ENCODE measurements at regions not wholly inside any gene's neighbourhood (a gene's known extent, or its start where the extent isn't known, plus 50 kb on each side); places are given as distances from the start of the nearest gene placed in this dataset.
"Not testable (repeated sequence)": the region's sequence is repeated elsewhere in the genome, so short reads cannot be mapped to it uniquely, and the experiment has no call there.

GRCh38 chr14:101286271-101287018 is 274.9 kb upstream of the DIO3 start:
- no peak for DNase-seq (ENCODE audit: low read depth)

- no peak for DNase-seq (ENCODE audit: low read depth)
Measured at GRCh38 chr14:101288436-101289229, 272.7 kb upstream of the DIO3 start.

- DNase-seq (ENCODE audit: low read depth), result no peak
Measured at GRCh38 chr14:101289230-101289690, 272.0 kb upstream of the DIO3 start.

- no peak for DNase-seq (ENCODE audit: low read depth)
Measured at GRCh38 chr14:101289911-101290310, 271.4 kb upstream of the DIO3 start.

- no peak for DNase-seq (ENCODE audit: low read depth)
Measured at GRCh38 chr14:101290611-101291010, 270.7 kb upstream of the DIO3 start.

GRCh38 chr14:101291390-101291789 is 269.9 kb upstream of the DIO3 start:
- no peak for DNase-seq (ENCODE audit: low read depth)

- DNase-seq (ENCODE audit: low read depth), result no peak
Measured at GRCh38 chr14:101292448-101292847, 268.8 kb upstream of the DIO3 start.

- DNase-seq (ENCODE audit: low read depth), result no peak
Measured at GRCh38 chr14:101293605-101294004, 267.7 kb upstream of the DIO3 start.

GRCh38 chr14:101294136-101294535 is 267.2 kb upstream of the DIO3 start:
- DNase-seq (ENCODE audit: low read depth), result no peak

- not testable (repeated sequence) for DNase-seq (ENCODE audit: low read depth)
Measured at GRCh38 chr14:101299781-101300180, 261.5 kb upstream of the DIO3 start.

GRCh38 chr14:101301011-101301410 is 260.3 kb upstream of the DIO3 start:
- DNase-seq (ENCODE audit: low read depth), result no peak

GRCh38 chr14:101307162-101307561 is 254.1 kb upstream of the DIO3 start:
- not testable (repeated sequence) for DNase-seq (ENCODE audit: low read depth)

- not testable (repeated sequence) for DNase-seq (ENCODE audit: low read depth)
Measured at GRCh38 chr14:101311186-101311585, 250.1 kb upstream of the DIO3 start.

GRCh38 chr14:101313268-101313667 is 248.0 kb upstream of the DIO3 start:
- DNase-seq (ENCODE audit: low read depth), result no peak

GRCh38 chr14:101315802-101316296 is 245.4 kb upstream of the DIO3 start:
- no peak for DNase-seq (ENCODE audit: low read depth)

GRCh38 chr14:101318271-101318670 is 243.0 kb upstream of the DIO3 start:
- no peak for DNase-seq (ENCODE audit: low read depth)

- DNase-seq (ENCODE audit: low read depth), result no peak
Measured at GRCh38 chr14:101320396-101320795, 240.9 kb upstream of the DIO3 start.

GRCh38 chr14:101322223-101322622 is 239.1 kb upstream of the DIO3 start:
- DNase-seq (ENCODE audit: low read depth), result no peak

- DNase-seq (ENCODE audit: low read depth), result no peak
Measured at GRCh38 chr14:101323111-101323510, 238.2 kb upstream of the DIO3 start.

GRCh38 chr14:101323614-101324235 is 237.6 kb upstream of the DIO3 start:
- not testable (repeated sequence) for DNase-seq (ENCODE audit: low read depth)

- DNase-seq (ENCODE audit: low read depth), result no peak
Measured at GRCh38 chr14:101325319-101325718, 236.0 kb upstream of the DIO3 start.

- DNase-seq (ENCODE audit: low read depth), result no peak
Measured at GRCh38 chr14:101328412-101329028, 232.8 kb upstream of the DIO3 start.
